ENCODE measurements at regions not wholly inside any gene's neighbourhood (a gene's known extent, or its start where the extent isn't known, plus 50 kb on each side); places are given as distances from the start of the nearest gene placed in this dataset.

DNA sequence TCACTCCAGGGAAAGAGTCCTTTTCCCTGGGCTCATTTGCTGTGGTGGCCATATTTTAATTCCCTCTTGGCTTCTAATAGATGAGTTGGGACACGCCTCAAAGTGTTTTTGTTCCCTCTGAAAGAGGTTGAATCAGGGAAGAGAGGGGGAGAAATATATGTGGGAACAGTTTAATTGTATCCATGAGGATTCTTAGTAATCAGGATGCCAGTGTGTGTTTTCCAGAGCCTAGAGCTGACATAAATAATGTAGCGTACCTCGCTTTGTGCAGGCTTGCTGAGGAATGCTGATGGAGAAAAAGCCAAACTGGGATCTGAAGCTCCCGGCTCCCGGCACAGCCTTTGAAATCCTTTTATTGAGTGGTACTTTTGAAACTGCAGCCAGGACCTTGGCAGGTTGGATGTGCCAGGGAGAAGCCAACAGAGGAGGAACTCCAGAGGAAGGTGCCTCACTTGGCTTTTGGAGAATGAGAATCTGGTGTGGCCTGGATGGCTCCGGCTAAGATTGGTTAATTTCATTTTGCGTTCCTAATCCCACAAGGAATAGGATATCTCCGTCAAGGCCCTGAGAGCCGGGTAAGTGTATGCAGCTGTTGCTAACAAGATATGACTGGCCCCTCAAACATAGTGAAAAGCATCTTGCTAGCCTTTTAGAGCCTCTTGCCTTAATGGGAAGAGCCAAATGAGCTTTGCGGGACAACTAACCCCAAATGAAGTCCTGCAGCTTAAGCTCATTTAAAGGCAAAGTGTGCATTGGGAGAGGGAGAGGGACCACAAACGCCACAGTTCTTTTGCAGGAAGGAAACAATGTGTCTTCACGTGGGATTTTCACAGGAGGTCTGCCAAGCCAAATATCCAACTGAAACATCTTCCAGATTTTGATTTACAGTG, 471.1 kb upstream of the WWC1 start:
- TF ChIP-seq, protein P1, sequence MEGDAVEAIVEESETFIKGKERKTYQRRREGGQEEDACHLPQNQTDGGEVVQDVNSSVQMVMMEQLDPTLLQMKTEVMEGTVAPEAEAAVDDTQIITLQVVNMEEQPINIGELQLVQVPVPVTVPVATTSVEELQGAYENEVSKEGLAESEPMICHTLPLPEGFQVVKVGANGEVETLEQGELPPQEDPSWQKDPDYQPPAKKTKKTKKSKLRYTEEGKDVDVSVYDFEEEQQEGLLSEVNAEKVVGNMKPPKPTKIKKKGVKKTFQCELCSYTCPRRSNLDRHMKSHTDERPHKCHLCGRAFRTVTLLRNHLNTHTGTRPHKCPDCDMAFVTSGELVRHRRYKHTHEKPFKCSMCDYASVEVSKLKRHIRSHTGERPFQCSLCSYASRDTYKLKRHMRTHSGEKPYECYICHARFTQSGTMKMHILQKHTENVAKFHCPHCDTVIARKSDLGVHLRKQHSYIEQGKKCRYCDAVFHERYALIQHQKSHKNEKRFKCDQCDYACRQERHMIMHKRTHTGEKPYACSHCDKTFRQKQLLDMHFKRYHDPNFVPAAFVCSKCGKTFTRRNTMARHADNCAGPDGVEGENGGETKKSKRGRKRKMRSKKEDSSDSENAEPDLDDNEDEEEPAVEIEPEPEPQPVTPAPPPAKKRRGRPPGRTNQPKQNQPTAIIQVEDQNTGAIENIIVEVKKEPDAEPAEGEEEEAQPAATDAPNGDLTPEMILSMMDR (IDR thresholded peaks at IDR 0.05; ENCODE audit: low read length): no peak
- no peak for TF ChIP-seq EZH2 (IDR thresholded peaks at IDR 0.05; ENCODE audit: borderline replicate concordance, low read length)
